HL-60 (cell line): ENCODE measurements at regions not wholly inside any gene's neighbourhood (a gene's known extent, or its start where the extent isn't known, plus 50 kb on each side); places are given as distances from the start of the nearest gene placed in this dataset.

Experiments
- POLR2AphosphoS5 ChIP-seq: IDR thresholded peaks from 2 replicates; pipeline ENCODE4 v1.6.1; 2012; ENCODE audit warnings: low read depth
- TF ChIP-seq, protein P1 (sequence below): IDR thresholded peaks from one replicate; pipeline ENCODE4 v1.5.1; 2011; ENCODE audit warnings: low read length, control low read depth, inconsistent platforms; ENCODE audit not compliant: insufficient read depth
- TF ChIP-seq, protein P2 (sequence below): IDR thresholded peaks from 2 replicates; pipeline ENCODE4 v1.6.1; 2012; ENCODE audit warnings: low read depth; ENCODE audit not compliant: insufficient replicate concordance

DNA sequence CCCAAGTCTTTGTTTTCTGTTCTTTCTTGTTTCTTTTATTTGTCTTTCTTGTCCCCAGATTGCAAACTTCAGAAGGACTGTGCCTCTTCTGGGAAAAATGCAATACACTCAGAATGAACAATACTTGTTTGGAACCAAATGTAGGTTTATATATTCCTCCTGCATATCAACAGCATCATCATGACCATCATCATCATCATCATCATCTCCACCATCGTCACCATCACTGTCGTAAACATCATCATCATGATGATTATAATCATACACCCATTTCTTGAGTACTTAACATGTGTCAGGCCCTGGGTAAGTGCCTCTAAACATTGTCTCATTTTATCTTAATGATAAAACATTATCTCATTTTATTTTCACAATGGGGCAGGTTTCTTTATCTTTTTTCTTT, 476.8 kb downstream of the CCSER2 start:
- no peak for TF ChIP-seq POLR2AphosphoS5
- TF ChIP-seq, protein P1, sequence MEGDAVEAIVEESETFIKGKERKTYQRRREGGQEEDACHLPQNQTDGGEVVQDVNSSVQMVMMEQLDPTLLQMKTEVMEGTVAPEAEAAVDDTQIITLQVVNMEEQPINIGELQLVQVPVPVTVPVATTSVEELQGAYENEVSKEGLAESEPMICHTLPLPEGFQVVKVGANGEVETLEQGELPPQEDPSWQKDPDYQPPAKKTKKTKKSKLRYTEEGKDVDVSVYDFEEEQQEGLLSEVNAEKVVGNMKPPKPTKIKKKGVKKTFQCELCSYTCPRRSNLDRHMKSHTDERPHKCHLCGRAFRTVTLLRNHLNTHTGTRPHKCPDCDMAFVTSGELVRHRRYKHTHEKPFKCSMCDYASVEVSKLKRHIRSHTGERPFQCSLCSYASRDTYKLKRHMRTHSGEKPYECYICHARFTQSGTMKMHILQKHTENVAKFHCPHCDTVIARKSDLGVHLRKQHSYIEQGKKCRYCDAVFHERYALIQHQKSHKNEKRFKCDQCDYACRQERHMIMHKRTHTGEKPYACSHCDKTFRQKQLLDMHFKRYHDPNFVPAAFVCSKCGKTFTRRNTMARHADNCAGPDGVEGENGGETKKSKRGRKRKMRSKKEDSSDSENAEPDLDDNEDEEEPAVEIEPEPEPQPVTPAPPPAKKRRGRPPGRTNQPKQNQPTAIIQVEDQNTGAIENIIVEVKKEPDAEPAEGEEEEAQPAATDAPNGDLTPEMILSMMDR = no peak
- TF ChIP-seq, protein P2, sequence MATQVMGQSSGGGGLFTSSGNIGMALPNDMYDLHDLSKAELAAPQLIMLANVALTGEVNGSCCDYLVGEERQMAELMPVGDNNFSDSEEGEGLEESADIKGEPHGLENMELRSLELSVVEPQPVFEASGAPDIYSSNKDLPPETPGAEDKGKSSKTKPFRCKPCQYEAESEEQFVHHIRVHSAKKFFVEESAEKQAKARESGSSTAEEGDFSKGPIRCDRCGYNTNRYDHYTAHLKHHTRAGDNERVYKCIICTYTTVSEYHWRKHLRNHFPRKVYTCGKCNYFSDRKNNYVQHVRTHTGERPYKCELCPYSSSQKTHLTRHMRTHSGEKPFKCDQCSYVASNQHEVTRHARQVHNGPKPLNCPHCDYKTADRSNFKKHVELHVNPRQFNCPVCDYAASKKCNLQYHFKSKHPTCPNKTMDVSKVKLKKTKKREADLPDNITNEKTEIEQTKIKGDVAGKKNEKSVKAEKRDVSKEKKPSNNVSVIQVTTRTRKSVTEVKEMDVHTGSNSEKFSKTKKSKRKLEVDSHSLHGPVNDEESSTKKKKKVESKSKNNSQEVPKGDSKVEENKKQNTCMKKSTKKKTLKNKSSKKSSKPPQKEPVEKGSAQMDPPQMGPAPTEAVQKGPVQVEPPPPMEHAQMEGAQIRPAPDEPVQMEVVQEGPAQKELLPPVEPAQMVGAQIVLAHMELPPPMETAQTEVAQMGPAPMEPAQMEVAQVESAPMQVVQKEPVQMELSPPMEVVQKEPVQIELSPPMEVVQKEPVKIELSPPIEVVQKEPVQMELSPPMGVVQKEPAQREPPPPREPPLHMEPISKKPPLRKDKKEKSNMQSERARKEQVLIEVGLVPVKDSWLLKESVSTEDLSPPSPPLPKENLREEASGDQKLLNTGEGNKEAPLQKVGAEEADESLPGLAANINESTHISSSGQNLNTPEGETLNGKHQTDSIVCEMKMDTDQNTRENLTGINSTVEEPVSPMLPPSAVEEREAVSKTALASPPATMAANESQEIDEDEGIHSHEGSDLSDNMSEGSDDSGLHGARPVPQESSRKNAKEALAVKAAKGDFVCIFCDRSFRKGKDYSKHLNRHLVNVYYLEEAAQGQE = no peak
